Pancreas (tissue), 10 donors: ENCODE measurements at regions not wholly inside any gene's neighbourhood (a gene's known extent, or its start where the extent isn't known, plus 50 kb on each side); places are given as distances from the start of the nearest gene placed in this dataset.

Experiments used
- ATAC-seq, 4 donors: fragments of 200-7000 bp; cut with Tn5 transposase; one replicate each; pipeline versions ENCODE4 v1.8.0 to v1.9.1; 2020; ENCODE audit warnings: mild to moderate bottlenecking in 4 of 4, moderate library complexity in 4 of 4
- DNase-seq, 6 donors: peaks; one replicate each; pipeline ENCODE4 v3.0.0-alpha.2; 2020
- FAIRE-seq: peaks from 2 replicates; lab custom pipeline; 2012; peaks lifted over from hg19 to GRCh38; lab: Jason Lieb, UNC
- H3K27ac ChIP-seq, 4 donors: fragments of 200-600 bp; sonication (generic); 1 replicate in 3 of 4; 2 replicates in 1 of 4; pipeline versions ENCODE4 v1.5.0 to v1.8.0; 2020
- H3K27me3 ChIP-seq, 4 donors: fragments of 200-600 bp; one replicate each; pipeline ENCODE4 v1.8.0; 2021
- H3K36me3 ChIP-seq, 3 donors: fragments of 200-600 bp; sonication (generic) in 1 of 3; one replicate each; pipeline versions ENCODE4 v1.5.0 to v1.8.0; 2020 to 2021
- H3K4me1 ChIP-seq, 3 donors: fragments of 200-600 bp; one replicate each; pipeline ENCODE4 v1.8.0; 2021
- H3K4me3 ChIP-seq, 4 donors: fragments of 200-600 bp; sonication (generic) in 2 of 4; one replicate each; pipeline versions ENCODE4 v1.5.0 to v1.8.0; 2020 to 2021
- H3K9me3 ChIP-seq, 4 donors: fragments of 200-600 bp; one replicate each; pipeline ENCODE4 v1.8.0; 2021
- CTCF ChIP-seq, 4 donors: fragments of 200-600 bp; sonication (generic) in 3 of 4; IDR thresholded peaks; one replicate each; pipeline versions ENCODE4 v1.5.0 to v1.8.0; 2021; ENCODE audit warnings: antibody characterized with exemption in 4 of 4
- WGBS, 2 donors: extraction: QIAGEN DNeasy Blood & Tissue Kit; methylation state at CpG; one replicate each; pipeline ENCODE4 v1.1.7; 2013; 5-methylcytosine and 5-hydroxymethylcytosine counted together
- intact Hi-C, 3 donors: fragments of 100-400 bp; cut with DNase I; formaldehyde crosslinking; loops; one replicate each; pipeline versions ENCODE4 v1.11.1 to v1.14.2; 2022
- donor health status: healthy with polysubstance abuse.
- donor health status: DM: no; HTN: no; CAD: no; lungs with moderate emphysema.
- donor health status: DM: no; HTN: no; CAD: no.
- donor health status: control.
- donor health status: control.
- donor health status: Bipolar disorder and iron deficiency.
- donor health status: DM: yes; HTN: yes; CAD: no.
- donor health status: DM: no; HTN: no; CAD: no.
- donor health status: DM: no; HTN: no; CAD: no.
- donor health status: DM: yes; HTN: yes; CAD: no.

GRCh38 chr5:124976086-124976485 lies 229.6 kb upstream of the ZNF608 start:
- intact Hi-C loops, result no loop called here
- Histone ChIP-seq H3K9me3 (no peaks in the 10 kb centered on the region), H3K4me1 (peaks cover 0 to 15% (median 6%) of the 10 kb centered on the region in 3 donors), H3K4me3 (no peak overlapping the region), H3K36me3 (no peaks in the 10 kb centered on the region), H3K27ac (no peak overlapping the region), H3K27me3 (no peaks in the 10 kb centered on the region)
- FAIRE-seq, result no peak
- peak in 1 of 6 donors; percentile 55 for DNase-seq
- WGBS, 2 donors, result 95 to 97% methylated on average over 23 of the region's 23 CpGs
- TF ChIP-seq CTCF (IDR thresholded peaks at IDR 0.05), result no peak
- no peak for ATAC-seq

GRCh38 chr5:124979251-124979650 lies 232.8 kb upstream of the ZNF608 start:
- ATAC-seq (peak in 2 of 4 donors; percentile 51 to 64), DNase-seq (no peak), FAIRE-seq (no peak)
- no peak overlapping the region for H3K4me3 ChIP-seq
- no peak for TF ChIP-seq CTCF (IDR thresholded peaks at IDR 0.05)
- WGBS, 2 donors, result 45 to 47% methylated on average over 2 of the region's 2 CpGs
- H3K27me3 ChIP-seq, result no peaks in the 10 kb centered on the region
- H3K4me1 ChIP-seq, result peaks cover 6 to 27% (median 12%) of the 10 kb centered on the region in 3 donors
- peak overlapping the region in 2 of 4 donors; percentile 31 to 47 for H3K27ac ChIP-seq
- intact Hi-C loops, result no loop called here
- no peaks in the 10 kb centered on the region for H3K9me3 ChIP-seq
- no peaks in the 10 kb centered on the region for H3K36me3 ChIP-seq

GRCh38 chr5:124980163-124980941 lies 233.9 kb upstream of the ZNF608 start:
- Histone ChIP-seq H3K27me3 (no peaks in the 10 kb centered on the region), H3K27ac (peak overlapping the region in 1 of 4 donors; percentile 47), H3K4me3 (no peak overlapping the region), H3K4me1 (peaks cover 6 to 27% (median 12%) of the 10 kb centered on the region in 3 donors), H3K36me3 (no peaks in the 10 kb centered on the region), H3K9me3 (no peaks in the 10 kb centered on the region)
- intact Hi-C loops, result no loop called here
- 42 to 45% methylated on average over 9 of the region's 9 CpGs for WGBS, 2 donors
- no peak for FAIRE-seq
- no peak for TF ChIP-seq CTCF (IDR thresholded peaks at IDR 0.05)
- no peak for DNase-seq
- ATAC-seq, result no peak

- Histone ChIP-seq H3K27me3 (no peaks in the 10 kb centered on the region), H3K9me3 (no peaks in the 10 kb centered on the region), H3K36me3 (no peaks in the 10 kb centered on the region), H3K4me3 (no peak overlapping the region), H3K27ac (peak overlapping the region in 2 of 4 donors; percentile 75 to 76), H3K4me1 (peaks cover 6 to 27% (median 12%) of the 10 kb centered on the region in 3 donors)
- 18 to 19% methylated on average over 4 of the region's 4 CpGs for WGBS, 2 donors
- ATAC-seq (peak; percentile 85 to 89 (median 88)), DNase-seq (peak in 1 of 6 donors; percentile 17), FAIRE-seq (no peak)
- TF ChIP-seq CTCF (IDR thresholded peaks at IDR 0.05), result no peak
- intact Hi-C loops, result no loop called here
Measured at GRCh38 chr5:124981901-124982300, 235.5 kb upstream of the ZNF608 start.

- Histone ChIP-seq H3K27ac (no peak overlapping the region), H3K36me3 (no peaks in the 10 kb centered on the region), H3K4me3 (no peak overlapping the region), H3K4me1 (peaks cover 6 to 12% (median 6%) of the 10 kb centered on the region in 3 donors), H3K9me3 (no peaks in the 10 kb centered on the region), H3K27me3 (no peaks in the 10 kb centered on the region)
- ATAC-seq (no peak), FAIRE-seq (no peak), DNase-seq (no peak)
- intact Hi-C loops, result no loop called here
- no peak for TF ChIP-seq CTCF (IDR thresholded peaks at IDR 0.05)
- WGBS, 2 donors, result 71 to 84% methylated on average over 3 of the region's 3 CpGs
Measured at GRCh38 chr5:124986170-124986569, 239.7 kb upstream of the ZNF608 start.
